Activated CD4-positive, alpha-beta memory T cell treated with anti-CD3 and anti-CD28 coated beads for 36 hours (primary cell): ENCODE measurements at regions not wholly inside any gene's neighbourhood (a gene's known extent, or its start where the extent isn't known, plus 50 kb on each side); places are given as distances from the start of the nearest gene placed in this dataset.
"Not testable (repeated sequence)": the region's sequence is repeated elsewhere in the genome, so short reads cannot be mapped to it uniquely, and the experiment has no call there.

Source experiments
- CTCF ChIA-PET: fragments of 350-600 bp; sonication (Branson Sonifier 250); formaldehyde crosslinking; loops from one replicate; lab custom pipeline; 2021; ENCODE audit warnings: antibody characterized with exemption, inconsistent platforms; lab: Charles Lee
- POLR2A ChIA-PET: fragments of 350-600 bp; sonication (Branson Sonifier 250); formaldehyde crosslinking; loops from one replicate; lab custom pipeline; 2021; ENCODE audit warnings: antibody characterized with exemption; lab: Charles Lee
- DNase-seq: peaks from one replicate; pipeline ENCODE4 v3.0.0-alpha.2; 2020
- H3K27ac Mint-ChIP-seq: one replicate; pipeline ENCODE4 v1.8.0; 2021; ENCODE audit warnings: mixed read lengths
- H3K27me3 Mint-ChIP-seq: one replicate; pipeline ENCODE4 v1.8.0; 2021; ENCODE audit warnings: mixed read lengths
- H3K36me3 Mint-ChIP-seq: one replicate; pipeline ENCODE4 v1.8.0; 2021; ENCODE audit warnings: mixed read lengths
- H3K4me1 Mint-ChIP-seq: one replicate; pipeline ENCODE4 v1.8.0; 2021; ENCODE audit warnings: low read depth, mixed read lengths
- H3K4me3 Mint-ChIP-seq: one replicate; pipeline ENCODE4 v1.8.0; 2021; ENCODE audit warnings: mild to moderate bottlenecking, mixed read lengths
- H3K9me3 Mint-ChIP-seq: one replicate; pipeline ENCODE4 v1.8.0; 2021; ENCODE audit warnings: mixed read lengths
- intact Hi-C: fragments of 100-400 bp; cut with micrococcal nuclease; formaldehyde crosslinking; loops from one replicate; pipeline ENCODE4 v1.15.1; 2023

- H3K27me3 Mint-ChIP-seq: peaks cover 19% of the 10 kb centered on the region
- no peaks in the 10 kb centered on the region for H3K9me3 Mint-ChIP-seq
- POLR2A ChIA-PET: no interaction called here
- no peak overlapping the region for H3K4me3 Mint-ChIP-seq
- DNase-seq: no peak
- peaks cover 6% of the 10 kb centered on the region for H3K4me1 Mint-ChIP-seq
- H3K36me3 Mint-ChIP-seq: no peaks in the 10 kb centered on the region
- intact Hi-C loops: no loop called here
- CTCF ChIA-PET: interaction anchor here (0.7 to 1.1 kb wide), 2 partner anchors 12 to 348 kb away, joined by 3 to 4 read pairs; no protein-coding TSS in a partner anchor
- H3K27ac Mint-ChIP-seq: no peak overlapping the region
These were observed 153.9 kb upstream of the PFKP start for GRCh38 chr10:2913474-2913873.

GRCh38 chr10:2910656-2911055 lies 156.7 kb upstream of the PFKP start:
- Mint-ChIP-seq H3K27ac (no peak overlapping the region), H3K4me3 (no peak overlapping the region), H3K27me3 (peaks cover 11% of the 10 kb centered on the region), H3K36me3 (no peaks in the 10 kb centered on the region), H3K9me3 (no peaks in the 10 kb centered on the region), H3K4me1 (peaks cover 6% of the 10 kb centered on the region)
- intact Hi-C loops: no loop called here
- DNase-seq: no peak
- POLR2A ChIA-PET: no interaction called here
- CTCF ChIA-PET: no interaction called here

DNA sequence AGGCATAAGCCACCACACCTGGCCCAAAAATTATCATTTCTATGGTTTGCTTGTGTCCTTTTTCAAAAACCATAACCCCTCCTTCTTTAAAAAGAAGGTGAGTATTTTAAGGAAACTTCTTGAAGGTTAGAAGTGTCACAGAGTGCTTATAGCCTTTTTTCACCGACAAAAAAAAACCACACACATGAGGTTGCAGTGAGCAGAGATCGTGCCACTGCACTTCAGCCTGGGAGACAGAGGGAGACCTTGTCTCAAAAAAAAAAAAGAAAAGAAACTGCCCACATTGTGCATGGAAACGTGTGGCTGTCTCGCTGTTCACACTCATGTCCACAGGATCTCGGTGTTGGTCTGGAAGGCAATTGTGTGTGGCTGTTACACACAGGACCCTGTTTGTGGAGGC lies 157.4 kb upstream of the PFKP start:
- Mint-ChIP-seq H3K4me3 (no peak overlapping the region), H3K27ac (no peak overlapping the region), H3K9me3 (no peaks in the 10 kb centered on the region), H3K36me3 (no peaks in the 10 kb centered on the region), H3K4me1 (peaks cover 6% of the 10 kb centered on the region), H3K27me3 (peaks cover 10% of the 10 kb centered on the region)
- intact Hi-C loops: no loop called here
- ChIA-PET POLR2A (no interaction called here), CTCF (no interaction called here)
- DNase-seq: no peak

DNA sequence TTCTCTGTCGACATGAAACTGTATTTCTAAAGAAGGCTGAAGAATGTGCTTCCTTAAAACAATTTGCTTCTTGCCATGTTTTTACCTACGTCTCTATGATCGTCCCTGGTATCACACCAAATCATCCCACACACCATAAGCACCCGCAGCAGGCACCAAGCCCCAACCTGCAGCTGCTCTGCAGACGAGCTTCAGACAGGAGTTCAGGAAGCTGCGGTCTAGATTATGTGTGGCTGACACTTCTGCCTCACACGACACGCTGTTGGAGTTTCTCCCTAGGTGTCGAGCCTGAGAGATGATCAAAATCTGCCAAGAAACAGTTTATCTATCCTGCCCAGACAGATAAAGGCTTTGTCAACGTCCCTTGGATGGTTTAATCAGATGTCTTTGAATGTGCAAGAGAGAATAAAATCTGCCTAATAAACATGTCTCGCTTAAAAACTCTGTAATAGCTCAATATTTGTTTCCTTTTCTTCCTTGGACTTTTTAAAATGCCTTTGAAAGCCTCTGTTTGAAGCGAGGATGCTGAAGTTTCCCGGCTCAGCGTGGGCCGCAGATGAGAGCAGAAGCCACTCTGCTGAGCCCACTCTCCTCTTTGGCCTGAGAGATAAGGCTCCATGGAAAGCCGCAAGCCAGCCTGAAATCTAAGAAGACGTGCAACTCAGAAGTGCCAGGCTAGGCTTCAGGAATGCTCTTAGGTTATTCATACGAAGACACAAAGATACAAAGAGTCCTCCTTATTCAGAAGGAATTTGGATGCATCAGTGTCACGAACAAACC lies 158.3 kb upstream of the PFKP start:
- peaks cover 6% of the 10 kb centered on the region for H3K4me1 Mint-ChIP-seq
- CTCF ChIA-PET: no interaction called here
- H3K27me3 Mint-ChIP-seq: peaks cover 7% of the 10 kb centered on the region
- intact Hi-C loops: no loop called here
- peak; percentile 30 for DNase-seq
- POLR2A ChIA-PET: no interaction called here
- no peak overlapping the region for H3K4me3 Mint-ChIP-seq
- H3K36me3 Mint-ChIP-seq: no peaks in the 10 kb centered on the region
- no peak overlapping the region for H3K27ac Mint-ChIP-seq
- no peaks in the 10 kb centered on the region for H3K9me3 Mint-ChIP-seq

GRCh38 chr10:2906974-2907373 lies 160.4 kb upstream of the PFKP start:
- H3K27me3 Mint-ChIP-seq: peaks cover 8% of the 10 kb centered on the region
- no peaks in the 10 kb centered on the region for H3K36me3 Mint-ChIP-seq
- no peaks in the 10 kb centered on the region for H3K9me3 Mint-ChIP-seq
- no peak overlapping the region for H3K27ac Mint-ChIP-seq
- peaks cover 6% of the 10 kb centered on the region for H3K4me1 Mint-ChIP-seq
- H3K4me3 Mint-ChIP-seq: no peak overlapping the region
- CTCF ChIA-PET: no interaction called here
- POLR2A ChIA-PET: no interaction called here
- intact Hi-C loops: no loop called here
- no peak for DNase-seq

DNA sequence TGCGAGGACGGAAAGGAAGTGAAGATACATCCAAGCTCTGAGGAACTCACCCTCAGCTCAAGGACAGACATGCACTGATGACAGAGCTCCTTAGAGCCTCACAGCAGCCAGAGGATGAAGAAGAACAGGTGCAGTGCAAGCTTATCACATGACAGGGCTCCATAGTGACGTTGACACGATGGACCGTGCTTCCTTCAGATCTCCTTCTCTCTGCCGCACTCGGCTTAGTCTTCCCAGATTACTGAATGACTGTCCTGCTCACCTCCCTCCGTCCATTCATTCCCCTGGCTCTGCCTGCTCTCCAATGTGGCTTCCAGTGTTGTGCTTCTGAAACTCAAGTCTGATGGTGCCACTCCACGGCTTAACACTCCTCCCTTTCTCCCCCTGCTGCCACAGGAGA lies 161.5 kb upstream of the PFKP start:
- no peak for DNase-seq
- intact Hi-C loops: no loop called here
- CTCF ChIA-PET: no interaction called here
- H3K27ac Mint-ChIP-seq: no peak overlapping the region
- peaks cover 6% of the 10 kb centered on the region for H3K4me1 Mint-ChIP-seq
- H3K4me3 Mint-ChIP-seq: no peak overlapping the region
- no peaks in the 10 kb centered on the region for H3K36me3 Mint-ChIP-seq
- POLR2A ChIA-PET: no interaction called here
- H3K9me3 Mint-ChIP-seq: no peaks in the 10 kb centered on the region
- H3K27me3 Mint-ChIP-seq: peaks cover 11% of the 10 kb centered on the region

- H3K36me3 Mint-ChIP-seq: no peaks in the 10 kb centered on the region
- POLR2A ChIA-PET: no interaction called here
- intact Hi-C loops: no loop called here
- H3K27ac Mint-ChIP-seq: no peak overlapping the region
- no peaks in the 10 kb centered on the region for H3K9me3 Mint-ChIP-seq
- H3K4me3 Mint-ChIP-seq: no peak overlapping the region
- H3K4me1 Mint-ChIP-seq: peaks cover 5% of the 10 kb centered on the region
- CTCF ChIA-PET: interaction anchor here (0.5 kb wide), 1 partner anchor 75 kb away, joined by 3 read pairs; no protein-coding TSS in a partner anchor
- no peak for DNase-seq
- peaks cover 15% of the 10 kb centered on the region for H3K27me3 Mint-ChIP-seq
These were observed 166.8 kb upstream of the PFKP start for GRCh38 chr10:2900530-2900929.

- ChIA-PET POLR2A (no interaction called here), CTCF (no interaction called here)
- Mint-ChIP-seq H3K27ac (no peak overlapping the region), H3K9me3 (no peaks in the 10 kb centered on the region), H3K4me3 (no peak overlapping the region), H3K4me1 (peaks cover 5% of the 10 kb centered on the region), H3K27me3 (peaks cover 14% of the 10 kb centered on the region), H3K36me3 (no peaks in the 10 kb centered on the region)
- intact Hi-C loops: no loop called here
- DNase-seq: no peak
These were observed 167.9 kb upstream of the PFKP start for GRCh38 chr10:2899246-2899951.

DNA sequence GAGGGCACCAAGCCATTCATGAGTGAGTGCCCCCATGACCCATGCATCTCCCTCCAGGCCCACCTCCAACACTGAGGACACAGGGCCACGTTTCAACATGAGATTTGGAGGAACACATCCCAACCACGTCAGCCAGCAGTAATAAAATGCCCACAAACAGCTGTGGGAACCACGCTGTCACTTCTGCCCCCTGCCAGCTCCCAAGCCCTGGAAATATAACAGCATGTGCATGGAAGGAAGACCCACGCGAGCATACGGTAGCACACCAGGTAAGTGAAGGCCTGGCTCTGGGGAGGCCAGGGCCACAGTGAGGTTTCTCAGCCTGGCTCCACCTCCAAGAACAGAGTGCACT lies 168.9 kb upstream of the PFKP start:
- Mint-ChIP-seq H3K4me1 (peaks cover 5% of the 10 kb centered on the region), H3K4me3 (no peak overlapping the region), H3K27me3 (peaks cover 10% of the 10 kb centered on the region), H3K36me3 (no peaks in the 10 kb centered on the region), H3K27ac (no peak overlapping the region), H3K9me3 (no peaks in the 10 kb centered on the region)
- CTCF ChIA-PET: no interaction called here
- no peak for DNase-seq
- intact Hi-C loops: no loop called here
- POLR2A ChIA-PET: no interaction called here

DNA sequence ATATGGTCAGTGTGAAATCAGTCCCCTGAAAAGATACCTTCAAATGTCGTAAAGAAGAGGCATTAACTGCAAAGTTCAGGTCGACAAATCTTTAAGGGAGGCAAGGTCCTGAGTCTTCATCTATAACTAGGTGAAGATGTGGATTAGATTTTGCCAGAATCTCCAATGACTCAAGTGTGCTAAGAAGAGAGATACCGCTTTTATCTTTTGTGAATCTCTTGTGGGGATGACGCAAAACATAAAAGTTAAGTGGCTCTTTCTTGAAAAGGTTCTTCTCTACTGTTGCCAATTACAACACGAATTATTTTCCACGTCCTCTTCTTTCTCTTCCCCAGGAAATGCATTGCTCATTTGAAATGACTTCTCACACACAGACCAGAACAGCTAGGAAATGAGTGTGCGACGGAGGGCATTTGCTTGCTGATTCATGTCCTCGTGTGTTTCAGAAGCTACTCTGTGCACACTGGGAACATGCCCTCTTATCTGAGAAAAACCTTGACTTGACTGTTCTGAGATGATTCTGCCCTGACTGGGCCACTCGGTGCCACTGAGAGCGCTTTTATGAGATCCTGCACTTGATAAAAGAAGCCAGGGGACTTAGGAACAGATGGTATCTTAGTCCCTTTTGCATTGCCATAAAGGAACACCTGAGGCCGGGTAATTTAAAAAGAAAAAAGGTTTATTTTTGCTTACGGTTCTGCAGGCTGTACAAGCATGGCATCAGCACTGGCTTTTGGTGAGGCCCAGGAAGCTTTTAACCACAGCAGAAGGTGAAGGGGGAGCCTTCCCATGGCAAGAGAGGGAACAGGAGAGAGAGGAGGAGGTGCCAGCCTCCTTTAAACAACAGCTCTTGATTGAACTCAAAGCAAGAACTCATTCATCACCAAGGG lies 169.5 kb upstream of the PFKP start:
- ChIA-PET POLR2A (no interaction called here), CTCF (no interaction called here)
- Mint-ChIP-seq H3K4me3 (no peak overlapping the region), H3K4me1 (peaks cover 5% of the 10 kb centered on the region), H3K36me3 (no peaks in the 10 kb centered on the region), H3K27ac (no peak overlapping the region), H3K9me3 (no peaks in the 10 kb centered on the region), H3K27me3 (peaks cover 8% of the 10 kb centered on the region)
- intact Hi-C loops: no loop called here
- peak; percentile 41 for DNase-seq

GRCh38 chr10:2896334-2896733 lies 171.0 kb upstream of the PFKP start:
- H3K4me1 Mint-ChIP-seq, H3K36me3 Mint-ChIP-seq, H3K27ac Mint-ChIP-seq, H3K4me3 Mint-ChIP-seq, DNase-seq, H3K9me3 Mint-ChIP-seq, CTCF ChIA-PET, intact Hi-C loops, H3K27me3 Mint-ChIP-seq, POLR2A ChIA-PET: not testable (repeated sequence)

- H3K36me3 Mint-ChIP-seq: no peaks in the 10 kb centered on the region
- H3K4me1 Mint-ChIP-seq: peaks cover 5% of the 10 kb centered on the region
- intact Hi-C loops: no loop called here
- H3K9me3 Mint-ChIP-seq: no peaks in the 10 kb centered on the region
- no peak overlapping the region for H3K27ac Mint-ChIP-seq
- POLR2A ChIA-PET: no interaction called here
- DNase-seq: no peak
- peaks cover 10% of the 10 kb centered on the region for H3K27me3 Mint-ChIP-seq
- no peak overlapping the region for H3K4me3 Mint-ChIP-seq
- CTCF ChIA-PET: no interaction called here
These were observed 171.7 kb upstream of the PFKP start for GRCh38 chr10:2895594-2896196.
